ENCODE measurements at regions not wholly inside any gene's neighbourhood (a gene's known extent, or its start where the extent isn't known, plus 50 kb on each side); places are given as distances from the start of the nearest gene placed in this dataset.

DNA sequence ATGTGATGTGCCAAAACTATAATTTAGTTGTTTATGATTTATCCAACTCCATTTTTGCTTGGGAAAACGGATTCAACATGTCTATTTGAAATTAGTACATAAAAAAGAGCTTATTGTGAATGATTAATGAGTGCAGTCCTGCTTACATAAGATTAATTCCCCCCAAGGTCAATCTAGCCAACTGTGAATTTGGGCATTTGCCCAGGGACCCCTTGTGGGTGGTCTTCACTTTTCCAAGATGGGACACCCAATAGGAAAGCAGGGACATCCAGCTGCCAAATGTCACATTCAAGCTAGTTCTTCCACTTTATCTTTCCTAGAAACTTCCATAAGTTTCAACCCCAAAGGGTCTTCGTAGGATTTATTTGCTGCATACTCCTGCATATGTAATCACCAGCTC lies 362.4 kb upstream of the PKN2 start:
- TF ChIP-seq, protein P1, sequence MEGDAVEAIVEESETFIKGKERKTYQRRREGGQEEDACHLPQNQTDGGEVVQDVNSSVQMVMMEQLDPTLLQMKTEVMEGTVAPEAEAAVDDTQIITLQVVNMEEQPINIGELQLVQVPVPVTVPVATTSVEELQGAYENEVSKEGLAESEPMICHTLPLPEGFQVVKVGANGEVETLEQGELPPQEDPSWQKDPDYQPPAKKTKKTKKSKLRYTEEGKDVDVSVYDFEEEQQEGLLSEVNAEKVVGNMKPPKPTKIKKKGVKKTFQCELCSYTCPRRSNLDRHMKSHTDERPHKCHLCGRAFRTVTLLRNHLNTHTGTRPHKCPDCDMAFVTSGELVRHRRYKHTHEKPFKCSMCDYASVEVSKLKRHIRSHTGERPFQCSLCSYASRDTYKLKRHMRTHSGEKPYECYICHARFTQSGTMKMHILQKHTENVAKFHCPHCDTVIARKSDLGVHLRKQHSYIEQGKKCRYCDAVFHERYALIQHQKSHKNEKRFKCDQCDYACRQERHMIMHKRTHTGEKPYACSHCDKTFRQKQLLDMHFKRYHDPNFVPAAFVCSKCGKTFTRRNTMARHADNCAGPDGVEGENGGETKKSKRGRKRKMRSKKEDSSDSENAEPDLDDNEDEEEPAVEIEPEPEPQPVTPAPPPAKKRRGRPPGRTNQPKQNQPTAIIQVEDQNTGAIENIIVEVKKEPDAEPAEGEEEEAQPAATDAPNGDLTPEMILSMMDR (IDR thresholded peaks at IDR 0.05), result no peak
- no peak for TF ChIP-seq ZFX (IDR thresholded peaks at IDR 0.05; ENCODE audit: borderline replicate concordance)
